HG02763 (cell line): ENCODE measurements at regions not wholly inside any gene's neighbourhood (a gene's known extent, or its start where the extent isn't known, plus 50 kb on each side); places are given as distances from the start of the nearest gene placed in this dataset.
"Not testable (repeated sequence)": the region's sequence is repeated elsewhere in the genome, so short reads cannot be mapped to it uniquely, and the experiment has no call there.

Source experiments
- ATAC-seq: cut with Tn5 transposase; IDR thresholded peaks from one replicate; pipeline ENCODE4 v1.9.1; 2021; ENCODE audit warnings: mild to moderate bottlenecking, moderate library complexity; ENCODE audit not compliant: unreplicated experiment

- ATAC-seq = no peak
These were observed 1234.4 kb downstream of the SUCLG1 start for GRCh38 chr2:83224591-83225200.

GRCh38 chr2:83221258-83221657, 1237.8 kb downstream of the SUCLG1 start:
- ATAC-seq = no peak

- ATAC-seq = no peak
These were observed 1241.2 kb downstream of the SUCLG1 start for GRCh38 chr2:83217854-83218253.

GRCh38 chr2:83196225-83196624, 1262.9 kb downstream of the SUCLG1 start:
- ATAC-seq = no peak

GRCh38 chr2:83191316-83191715, 1267.8 kb downstream of the SUCLG1 start:
- no peak for ATAC-seq

- no peak for ATAC-seq
These were observed 1272.8 kb downstream of the SUCLG1 start for GRCh38 chr2:83186105-83186760.

- ATAC-seq = not testable (repeated sequence)
These were observed 1278.1 kb downstream of the SUCLG1 start for GRCh38 chr2:83180862-83181530.

- no peak for ATAC-seq
These were observed 1282.5 kb downstream of the SUCLG1 start for GRCh38 chr2:83176539-83176938.

GRCh38 chr2:83172841-83173240, 1286.2 kb downstream of the SUCLG1 start:
- ATAC-seq = no peak

- no peak for ATAC-seq
These were observed 1290.7 kb downstream of the SUCLG1 start for GRCh38 chr2:83168377-83168776.

GRCh38 chr2:83162421-83162820, 1296.7 kb downstream of the SUCLG1 start:
- no peak for ATAC-seq

- ATAC-seq = no peak
These were observed 1298.5 kb downstream of the SUCLG1 start for GRCh38 chr2:83160571-83160970.

- ATAC-seq = no peak
These were observed 1303.3 kb downstream of the SUCLG1 start for GRCh38 chr2:83155826-83156225.

GRCh38 chr2:83143946-83144345, 1315.1 kb downstream of the SUCLG1 start:
- no peak for ATAC-seq

GRCh38 chr2:83142934-83143333, 1316.1 kb downstream of the SUCLG1 start:
- no peak for ATAC-seq

- no peak for ATAC-seq
These were observed 1343.5 kb downstream of the SUCLG1 start for GRCh38 chr2:83115606-83116005.

GRCh38 chr2:83115155-83115554, 1343.9 kb downstream of the SUCLG1 start:
- no peak for ATAC-seq

GRCh38 chr2:83113953-83114352, 1345.1 kb downstream of the SUCLG1 start:
- no peak for ATAC-seq

- ATAC-seq = no peak
These were observed 1346.2 kb downstream of the SUCLG1 start for GRCh38 chr2:83112858-83113257.

- no peak for ATAC-seq
These were observed 1349.8 kb downstream of the SUCLG1 start for GRCh38 chr2:83109284-83109683.

GRCh38 chr2:83106853-83107252, 1352.2 kb downstream of the SUCLG1 start:
- no peak for ATAC-seq

- ATAC-seq = no peak
These were observed 1354.9 kb downstream of the SUCLG1 start for GRCh38 chr2:83104202-83104601.
